ENCODE measurements at regions not wholly inside any gene's neighbourhood (a gene's known extent, or its start where the extent isn't known, plus 50 kb on each side); places are given as distances from the start of the nearest gene placed in this dataset.

- TF ChIP-seq POLR2A (IDR thresholded peaks at IDR 0.05; ENCODE audit: low read length) (no peak), GATA1 (IDR thresholded peaks at IDR 0.05; ENCODE audit: low read depth, low read length) (no peak)
Measured at GRCh38 chr10:8811201-8811600, 756.7 kb downstream of the GATA3 start.
